Choroid plexus epithelial cell (primary cell): ENCODE measurements at regions not wholly inside any gene's neighbourhood (a gene's known extent, or its start where the extent isn't known, plus 50 kb on each side); places are given as distances from the start of the nearest gene placed in this dataset.

ENCODE experiments used
- DNase-seq: peaks from one replicate; pipeline ENCODE4 v3.0.0-alpha.2; 2010; ENCODE audit warnings: low read depth
- H3K4me3 ChIP-seq: 2 replicates; pipeline ENCODE4 v1.5.1; 2011; ENCODE audit warnings: low read depth, mild to moderate bottlenecking, control low read depth, low read length, moderate library complexity
- TF ChIP-seq, protein P1 (sequence below): conservative IDR thresholded peaks from 2 replicates; pipeline ENCODE4 v1.5.1; 2011; ENCODE audit warnings: low read depth, mild to moderate bottlenecking, control low read depth, inconsistent platforms, low read length, moderate library complexity

DNA sequence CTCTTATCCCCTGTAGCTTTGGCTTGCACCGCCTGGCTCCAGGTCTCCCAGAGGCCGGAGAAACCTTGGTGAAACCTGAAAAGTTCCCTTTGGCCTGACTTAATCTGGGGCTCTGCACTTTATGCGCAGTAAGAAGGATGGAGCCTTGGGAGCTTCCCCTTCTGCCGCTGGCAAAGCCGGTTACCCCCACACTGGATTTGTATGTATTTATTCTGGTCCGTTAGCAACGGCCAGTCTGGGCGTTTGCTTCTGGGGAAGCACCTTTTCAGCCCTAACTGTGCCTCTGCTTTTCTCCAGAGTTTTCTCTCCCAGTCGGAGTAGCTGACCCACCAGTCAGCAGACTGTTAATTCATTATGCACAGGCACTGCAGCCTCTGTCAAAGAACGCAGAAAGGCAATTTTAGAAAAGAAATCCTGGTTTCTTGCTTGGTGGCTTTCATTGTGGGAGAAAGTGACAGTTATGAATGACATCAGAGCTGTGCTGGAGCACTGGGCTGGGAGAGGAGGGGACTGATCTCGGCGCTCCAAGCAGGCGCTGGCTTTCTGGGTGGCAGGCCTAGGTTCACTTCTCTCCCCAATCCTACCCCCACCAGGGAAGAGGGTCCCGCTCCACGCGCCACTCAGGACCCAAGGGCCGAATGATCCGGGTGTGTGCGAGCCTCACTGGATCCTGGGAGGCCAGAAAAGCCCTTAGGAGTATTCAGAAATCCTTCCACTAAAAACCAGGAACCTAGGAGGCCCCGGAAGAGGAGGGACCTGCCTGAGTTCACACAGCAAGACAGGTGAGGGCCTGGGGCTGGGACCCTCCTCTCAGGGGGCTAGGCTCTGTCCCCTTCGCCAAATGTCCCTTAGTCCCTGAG is 70.2 kb downstream of the RTL6 start:
- H3K4me3 ChIP-seq = no peak overlapping the region
- no peak for DNase-seq
- TF ChIP-seq, protein P1, sequence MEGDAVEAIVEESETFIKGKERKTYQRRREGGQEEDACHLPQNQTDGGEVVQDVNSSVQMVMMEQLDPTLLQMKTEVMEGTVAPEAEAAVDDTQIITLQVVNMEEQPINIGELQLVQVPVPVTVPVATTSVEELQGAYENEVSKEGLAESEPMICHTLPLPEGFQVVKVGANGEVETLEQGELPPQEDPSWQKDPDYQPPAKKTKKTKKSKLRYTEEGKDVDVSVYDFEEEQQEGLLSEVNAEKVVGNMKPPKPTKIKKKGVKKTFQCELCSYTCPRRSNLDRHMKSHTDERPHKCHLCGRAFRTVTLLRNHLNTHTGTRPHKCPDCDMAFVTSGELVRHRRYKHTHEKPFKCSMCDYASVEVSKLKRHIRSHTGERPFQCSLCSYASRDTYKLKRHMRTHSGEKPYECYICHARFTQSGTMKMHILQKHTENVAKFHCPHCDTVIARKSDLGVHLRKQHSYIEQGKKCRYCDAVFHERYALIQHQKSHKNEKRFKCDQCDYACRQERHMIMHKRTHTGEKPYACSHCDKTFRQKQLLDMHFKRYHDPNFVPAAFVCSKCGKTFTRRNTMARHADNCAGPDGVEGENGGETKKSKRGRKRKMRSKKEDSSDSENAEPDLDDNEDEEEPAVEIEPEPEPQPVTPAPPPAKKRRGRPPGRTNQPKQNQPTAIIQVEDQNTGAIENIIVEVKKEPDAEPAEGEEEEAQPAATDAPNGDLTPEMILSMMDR = no peak

DNA sequence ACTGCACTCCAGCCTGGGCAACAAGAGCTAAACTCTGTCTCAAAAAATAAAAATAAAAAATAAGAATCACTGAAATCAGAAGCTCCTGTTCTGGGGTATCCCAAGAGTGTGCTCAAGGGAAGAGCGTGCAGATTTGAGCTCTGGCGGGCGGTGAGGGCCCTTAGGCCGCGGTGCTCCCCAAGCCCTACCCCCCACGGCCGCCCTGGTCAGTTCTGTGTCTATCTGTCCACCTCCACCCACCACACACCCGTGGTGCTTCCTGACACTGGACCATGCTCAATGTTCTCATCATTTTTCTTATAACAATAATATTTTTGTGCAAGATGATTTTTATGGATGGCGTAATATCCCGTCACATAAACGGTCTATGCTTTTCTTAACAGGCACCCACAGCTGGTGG is 71.1 kb downstream of the RTL6 start:
- TF ChIP-seq, protein P1 = no peak
- no peak for DNase-seq
- no peak overlapping the region for H3K4me3 ChIP-seq

DNA sequence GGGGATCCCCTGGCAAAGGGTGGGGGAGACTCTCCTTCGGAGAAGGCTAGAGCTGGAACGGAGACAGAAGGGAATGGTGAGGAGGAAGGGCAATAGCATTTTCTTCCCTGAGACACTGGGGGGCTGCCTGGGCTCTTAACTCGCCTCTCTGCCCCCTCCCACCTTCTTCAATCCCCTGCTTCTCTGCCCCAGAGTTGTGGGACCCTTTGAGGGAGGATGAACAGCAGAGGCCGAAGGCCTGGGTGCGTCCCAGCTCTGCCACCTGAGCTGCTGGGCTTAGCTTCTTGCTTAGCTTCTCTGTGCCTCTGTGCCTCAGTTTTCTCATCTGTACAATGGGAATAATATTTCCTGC is 72.4 kb downstream of the RTL6 start:
- TF ChIP-seq, protein P1 = no peak
- no peak overlapping the region for H3K4me3 ChIP-seq
- no peak for DNase-seq

DNA sequence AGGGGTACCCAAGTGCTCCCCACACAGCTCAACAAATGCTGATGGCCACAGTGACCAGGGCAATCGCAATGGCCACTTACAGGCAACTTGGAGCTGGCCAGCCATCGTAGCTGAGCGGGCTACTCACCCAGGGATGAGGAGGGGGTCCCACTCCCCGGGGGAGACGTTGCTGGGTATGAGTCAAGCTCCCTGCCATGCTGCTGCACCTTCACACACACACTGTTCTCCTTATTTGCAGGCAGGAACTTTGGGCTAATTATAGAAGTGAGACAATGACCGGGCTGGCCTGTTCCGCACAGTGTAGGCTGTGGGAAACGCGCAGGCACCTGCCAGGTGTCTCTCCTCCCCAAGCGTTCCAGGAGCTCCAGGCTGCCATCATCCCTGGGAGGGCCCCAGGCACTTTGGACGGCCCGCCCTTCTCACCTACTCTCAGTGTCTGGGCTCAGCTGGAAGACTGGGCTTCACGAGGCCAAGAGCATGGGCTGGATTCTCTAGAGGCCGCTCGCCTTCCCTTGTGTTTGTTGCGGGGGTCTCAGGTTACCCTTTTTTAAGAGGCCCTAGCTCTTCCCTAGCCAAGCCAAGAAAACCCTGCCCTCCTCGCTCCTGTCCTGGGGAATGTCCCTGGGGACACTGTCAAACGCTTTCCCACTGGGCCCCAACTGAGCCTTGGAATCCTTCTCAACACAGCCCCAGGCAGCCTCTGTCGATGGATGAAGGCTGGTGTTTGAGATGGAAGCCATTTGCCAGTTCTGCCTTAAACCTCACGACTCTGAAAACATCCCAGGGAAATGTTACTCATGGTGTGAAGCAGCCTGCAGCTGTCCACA is 73.0 kb downstream of the RTL6 start:
- TF ChIP-seq, protein P1 = no peak
- no peak for DNase-seq
- no peak overlapping the region for H3K4me3 ChIP-seq

GRCh38 chr22:44424359-44424682 is 73.7 kb downstream of the RTL6 start:
- TF ChIP-seq, protein P1 = no peak
- no peak for DNase-seq
- H3K4me3 ChIP-seq = no peak overlapping the region

GRCh38 chr22:44423556-44424358 is 74.3 kb downstream of the RTL6 start:
- TF ChIP-seq, protein P1 = no peak
- no peak for DNase-seq
- no peak overlapping the region for H3K4me3 ChIP-seq
